Right renal cortex interstitium (tissue), 3 donors: ENCODE measurements at regions not wholly inside any gene's neighbourhood (a gene's known extent, or its start where the extent isn't known, plus 50 kb on each side); places are given as distances from the start of the nearest gene placed in this dataset.
A peak's percentile ranks its signal among the peaks of the same experiment; 100 is the strongest.

Experiments used
- DNase-seq, 3 donors: peaks; one replicate each; pipeline ENCODE4 v3.0.0-alpha.2; 2013; ENCODE audit warnings: low read depth in 3 of 3, low spot score in 2 of 3

DNA sequence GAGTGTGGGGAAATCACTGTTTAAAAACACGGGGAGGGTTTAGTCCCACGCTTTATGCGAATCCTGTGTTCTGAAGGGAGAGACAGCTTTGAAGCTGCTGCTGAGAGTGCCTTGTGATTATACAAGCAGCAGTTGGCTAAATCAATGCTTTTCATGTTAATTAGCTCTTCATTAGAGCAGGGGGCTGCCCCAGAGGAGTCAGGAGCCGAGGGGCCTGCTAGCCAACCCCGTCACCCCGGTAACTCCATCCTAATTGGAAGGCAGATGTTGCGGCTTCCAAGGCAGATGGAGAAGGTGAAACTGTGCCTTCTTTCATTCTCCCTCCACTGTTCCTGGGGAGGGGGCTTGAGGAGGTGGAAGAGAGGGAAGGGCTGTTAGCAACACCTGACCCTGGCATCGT is 92.4 kb upstream of the ANKRD34C start:
- DNase-seq, result no peak

DNA sequence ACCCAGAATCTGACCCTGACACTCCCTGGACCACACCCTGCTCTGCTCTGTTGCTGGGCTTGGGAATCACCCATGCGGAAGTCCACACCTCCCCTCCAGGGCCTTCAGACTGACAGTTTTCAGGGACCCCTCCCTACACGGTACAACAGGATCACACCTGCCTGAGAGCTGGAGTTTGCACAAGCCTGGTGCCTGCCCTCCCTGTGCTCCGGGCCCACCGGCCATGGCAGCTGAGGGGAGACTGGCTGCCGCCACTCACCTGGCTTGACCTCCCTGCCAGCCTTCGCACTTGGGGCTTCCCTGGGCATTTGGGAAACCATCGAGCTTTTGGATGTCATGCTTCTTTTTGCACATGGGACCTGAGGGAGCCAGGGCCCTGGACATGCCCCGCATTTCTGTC is 95.9 kb upstream of the ANKRD34C start:
- DNase-seq, result no peak

DNA sequence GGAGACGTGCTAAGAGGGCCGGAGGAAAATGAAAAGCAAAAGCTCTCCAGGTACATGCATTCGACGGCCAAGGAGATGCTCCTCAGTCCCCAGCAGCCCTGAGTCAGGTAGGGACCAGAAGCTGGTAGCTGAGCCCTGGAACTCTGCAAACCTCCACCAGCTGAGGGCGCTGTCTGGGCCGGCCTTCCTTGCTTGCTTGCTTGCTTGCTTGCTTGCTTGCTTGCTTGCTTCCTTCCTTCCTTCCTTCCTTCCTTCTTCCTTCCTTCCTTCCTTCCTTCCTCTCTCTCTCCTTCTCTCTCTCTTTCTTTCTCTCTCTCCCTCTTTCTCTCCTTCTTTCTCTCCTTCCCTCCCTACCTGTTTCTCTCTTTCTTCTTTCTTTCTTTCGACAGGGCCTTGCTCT is 94.6 kb upstream of the RASGRF1 start:
- no peak for DNase-seq

DNA sequence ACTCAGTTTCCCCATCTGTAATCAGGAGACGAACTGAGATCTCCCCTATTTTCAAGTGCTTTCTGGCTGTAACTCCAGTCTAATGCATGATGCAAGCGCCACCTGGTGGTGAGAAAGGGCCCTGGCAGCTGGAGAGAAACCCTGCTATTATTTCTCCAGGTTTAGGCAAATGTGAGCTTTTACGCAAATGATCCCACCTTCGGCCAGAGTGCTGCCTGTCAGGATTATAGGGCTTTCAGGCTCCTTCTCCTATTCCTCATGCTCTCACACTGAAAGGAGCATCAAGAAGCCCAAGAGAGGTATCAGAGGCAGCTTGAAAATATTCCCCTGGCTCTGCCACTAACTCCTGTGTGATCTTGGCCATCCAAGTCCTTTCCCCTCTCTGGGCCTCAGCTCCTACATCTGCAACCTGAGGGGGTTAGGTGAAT is 93.9 kb upstream of the RASGRF1 start:
- peak in 2 of 3 donors; percentile 44 to 50 for DNase-seq

DNA sequence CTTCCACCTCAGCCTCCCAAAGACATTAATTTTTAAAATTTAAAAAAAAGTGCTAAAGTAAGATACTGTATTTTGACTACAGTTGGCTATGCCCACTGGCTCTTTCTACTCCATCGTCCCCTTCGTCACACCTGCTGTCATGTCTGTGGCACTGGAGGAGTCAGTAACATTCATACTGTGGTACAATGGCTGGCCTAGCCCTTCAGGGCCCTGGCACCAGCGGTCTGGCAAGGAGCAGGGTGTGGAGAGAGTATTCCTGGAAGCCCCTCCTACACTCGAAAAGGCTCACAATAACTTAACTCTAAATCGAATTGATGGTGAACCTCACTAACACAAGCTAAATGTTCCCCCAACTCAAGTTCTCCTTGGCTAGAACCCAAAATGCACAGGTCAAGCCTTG is 89.7 kb upstream of the RASGRF1 start:
- no peak for DNase-seq

DNA sequence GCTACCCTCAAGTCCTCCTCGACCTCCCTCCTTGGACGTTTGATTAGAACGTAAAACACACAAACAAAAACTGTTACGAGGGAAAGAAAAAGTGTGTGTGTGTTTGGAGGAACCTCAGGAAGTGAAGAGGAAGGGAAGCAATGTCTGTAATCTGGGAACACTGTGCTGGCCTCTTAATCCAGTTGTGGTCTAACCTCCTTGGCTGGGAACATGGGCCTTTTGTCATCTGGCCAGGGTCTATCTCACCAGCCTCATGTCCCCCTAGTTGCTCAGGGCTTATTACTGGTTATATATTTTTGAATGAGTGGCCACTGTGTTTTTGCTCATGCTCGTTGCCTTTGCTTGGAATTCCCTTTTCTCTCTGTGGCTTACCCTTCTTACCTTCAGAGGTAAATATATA is 89.0 kb upstream of the RASGRF1 start:
- no peak for DNase-seq

DNA sequence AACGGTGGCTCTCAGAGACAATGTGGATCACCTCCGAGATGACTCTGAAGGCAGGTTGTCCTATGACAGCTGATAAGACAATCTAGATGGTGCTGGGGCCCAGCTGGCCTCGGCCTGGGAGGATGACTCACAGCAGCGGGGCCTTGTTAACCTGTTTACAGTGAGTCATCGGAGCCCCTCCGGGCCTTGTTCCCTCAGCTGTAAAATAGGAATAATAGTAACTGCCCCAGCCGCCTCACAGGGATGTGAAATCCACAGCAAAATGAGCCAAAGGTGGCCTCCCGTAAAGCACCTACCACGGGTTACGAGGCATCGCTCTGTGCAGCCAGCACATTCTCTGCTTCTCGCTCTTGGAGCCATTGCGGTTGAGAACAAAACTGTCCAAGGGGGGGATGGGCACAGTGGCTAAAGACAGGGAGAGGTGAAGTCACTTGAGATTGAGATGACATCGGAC is 88.6 kb upstream of the RASGRF1 start:
- DNase-seq, result no peak

DNA sequence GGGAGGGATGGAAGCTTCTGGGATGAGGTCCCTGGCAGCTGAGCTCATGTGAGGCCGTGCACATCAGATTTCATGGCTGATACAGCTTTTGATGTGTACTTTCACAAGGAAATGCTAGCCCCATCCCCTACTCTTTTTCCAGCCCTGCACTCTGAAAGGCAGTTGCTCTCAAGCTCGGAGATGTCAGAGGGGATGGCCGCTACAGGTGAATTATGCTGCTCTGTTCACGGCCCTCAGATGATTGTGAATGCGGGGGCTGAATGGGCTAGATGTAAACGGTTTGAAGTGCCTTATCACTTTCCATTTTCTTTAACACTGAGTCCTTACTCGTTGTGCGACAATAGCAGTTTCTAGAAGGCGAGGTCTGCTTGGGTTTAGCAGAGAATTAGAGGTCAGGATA is 88.0 kb upstream of the RASGRF1 start:
- DNase-seq, result no peak

DNA sequence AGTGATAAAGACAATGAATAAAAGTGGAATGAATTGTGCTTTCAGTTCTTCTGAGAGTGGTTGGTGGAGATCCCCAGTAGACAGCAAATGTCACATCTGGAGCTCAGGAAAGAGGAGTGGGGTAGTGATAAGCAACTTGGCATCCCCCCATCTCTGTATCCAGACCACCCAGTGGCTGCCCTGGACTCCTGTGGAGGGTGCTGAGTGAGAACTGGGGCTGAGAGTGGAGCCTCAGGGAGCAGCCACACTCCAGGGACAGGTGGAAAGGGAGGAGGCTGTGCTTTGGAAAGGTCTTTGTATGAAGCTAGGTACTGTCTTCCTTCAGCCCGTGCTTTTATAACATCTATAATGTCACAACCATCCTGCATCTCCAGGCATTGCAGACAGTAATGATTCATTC is 85.6 kb upstream of the RASGRF1 start:
- DNase-seq, result no peak

DNA sequence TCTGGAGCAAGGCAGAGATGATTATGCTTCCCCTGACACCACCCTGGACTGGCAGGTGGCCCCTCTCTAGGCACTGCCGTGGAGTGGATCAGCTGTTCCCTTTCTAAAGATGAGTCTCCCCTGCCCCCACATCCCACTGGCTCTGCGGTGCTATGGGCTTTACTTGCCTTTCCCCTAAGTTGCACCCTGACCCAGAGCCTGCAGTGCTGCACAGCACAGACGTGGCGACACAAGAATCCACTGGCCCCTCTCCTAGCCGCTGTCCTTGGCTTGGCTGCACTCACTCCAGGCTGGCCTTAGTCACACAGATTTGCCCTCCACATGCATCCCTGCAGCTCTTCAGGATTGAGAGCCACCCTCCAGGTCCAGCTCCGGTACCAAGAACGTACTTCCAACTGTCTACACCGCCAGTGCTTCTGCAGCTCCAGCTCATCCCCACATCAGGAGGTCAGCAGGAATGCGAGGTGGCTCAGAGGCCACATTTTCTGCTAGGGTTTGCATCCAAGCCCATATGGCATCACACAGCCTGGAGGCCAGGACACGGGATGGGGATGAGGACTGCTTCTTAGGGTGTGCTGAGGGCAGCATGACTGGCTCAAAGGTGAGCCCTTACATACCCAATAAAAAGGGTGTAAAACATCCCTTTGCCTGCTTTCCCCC is 82.4 kb upstream of the RASGRF1 start:
- no peak for DNase-seq

DNA sequence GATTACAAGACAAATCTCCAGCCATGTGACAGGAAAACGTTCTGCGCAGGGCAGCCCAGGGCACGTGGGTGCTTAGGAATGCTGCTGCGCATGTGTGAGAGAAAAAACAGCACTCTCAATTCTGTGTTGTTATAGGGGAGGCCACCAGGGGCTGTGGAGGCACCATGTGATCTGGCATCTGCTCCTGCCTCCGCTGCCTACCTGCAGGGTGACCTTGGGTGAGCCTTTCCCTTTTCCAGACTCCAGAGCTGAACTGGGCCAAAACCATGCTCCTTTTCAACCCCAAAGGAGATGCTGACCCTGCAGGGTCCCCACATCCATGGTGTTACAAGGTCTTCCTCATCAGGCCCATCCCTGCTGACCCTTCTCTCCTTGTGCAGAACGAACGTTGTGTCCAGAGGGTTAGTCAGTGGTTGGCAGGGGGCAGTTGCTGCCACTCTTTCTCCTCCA is 81.5 kb upstream of the RASGRF1 start:
- no peak for DNase-seq

DNA sequence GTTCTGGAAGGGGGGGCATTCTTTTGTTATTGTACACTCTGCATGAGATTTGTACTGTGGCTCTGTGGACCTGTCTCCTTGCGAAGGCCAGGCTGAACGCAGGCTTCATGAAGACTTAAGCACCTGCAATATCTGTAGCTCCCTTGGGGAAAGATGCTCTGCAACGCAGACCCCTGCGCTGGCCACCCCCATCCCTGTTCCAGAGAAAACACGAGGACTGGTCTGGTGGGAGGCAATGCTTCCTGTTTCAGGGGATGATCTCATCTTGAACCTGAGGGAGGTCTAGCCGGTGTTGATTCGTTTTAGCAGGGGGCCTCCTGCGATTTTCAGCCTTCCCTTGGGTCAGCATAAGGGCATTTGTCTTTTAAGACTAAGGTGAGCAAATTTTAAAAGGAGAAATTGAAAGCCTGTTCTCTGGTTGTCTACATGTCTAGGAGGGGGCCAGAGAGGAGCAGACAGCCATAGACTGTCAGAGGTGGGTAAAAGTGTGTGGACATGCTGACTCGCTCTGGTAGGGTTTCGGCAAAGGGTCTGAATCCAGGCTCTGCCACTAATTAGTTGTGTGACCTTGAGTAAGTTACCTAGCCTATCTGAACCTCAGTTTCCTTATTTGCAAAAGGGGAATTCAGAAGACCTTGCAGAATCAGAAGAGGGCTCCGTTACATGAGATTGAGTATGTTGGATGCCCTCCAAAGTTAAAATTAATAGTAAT is 80.9 kb upstream of the RASGRF1 start:
- no peak for DNase-seq

DNA sequence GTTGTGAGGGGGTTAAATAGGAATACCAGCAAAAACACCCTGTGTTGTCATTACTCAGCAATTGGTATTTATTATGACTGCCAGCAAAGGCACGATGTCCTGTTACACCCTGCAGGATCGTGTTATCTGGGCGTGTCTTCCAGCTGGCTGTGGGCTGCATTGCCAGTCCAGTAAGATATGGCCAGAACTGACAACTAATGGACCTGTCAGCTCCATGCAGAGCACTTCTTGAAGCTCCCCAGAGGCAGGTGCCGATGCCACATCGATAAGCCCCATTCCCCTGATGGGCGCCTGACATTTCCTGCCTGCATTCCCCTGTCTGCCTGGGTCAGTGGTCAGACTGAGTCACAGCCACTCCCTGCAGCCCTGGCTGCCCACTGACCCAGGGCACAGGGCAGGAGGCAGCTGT is 79.7 kb upstream of the RASGRF1 start:
- DNase-seq, result no peak

DNA sequence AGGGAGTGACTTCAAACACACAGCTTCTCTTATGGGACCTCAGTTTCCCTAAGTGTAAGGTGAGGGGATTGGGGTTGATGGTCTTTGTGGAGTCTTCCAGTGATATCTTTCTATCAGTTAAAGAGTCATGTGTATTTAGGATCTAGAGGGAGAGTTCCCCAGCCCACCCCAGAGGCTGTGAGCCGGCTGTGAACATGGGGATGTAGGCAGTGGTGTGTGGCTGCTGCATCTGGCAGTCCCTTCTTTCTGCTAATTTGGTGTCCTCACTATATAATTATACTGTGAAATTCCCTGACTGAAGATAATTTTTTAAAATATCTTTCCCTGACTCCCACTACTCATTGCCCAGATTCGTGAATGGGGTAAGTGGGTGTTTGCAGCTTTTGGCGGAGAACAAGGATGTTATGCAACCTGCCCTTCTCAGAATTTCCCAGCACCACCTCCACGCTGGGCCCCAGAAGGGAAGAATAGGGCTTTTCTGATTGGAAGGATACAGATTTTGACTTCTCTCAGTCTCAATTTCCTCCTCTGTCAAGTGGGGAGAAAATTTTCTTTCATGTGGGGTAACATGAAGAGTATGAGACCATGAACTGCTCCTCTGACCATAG is 79.0 kb upstream of the RASGRF1 start:
- no peak for DNase-seq

DNA sequence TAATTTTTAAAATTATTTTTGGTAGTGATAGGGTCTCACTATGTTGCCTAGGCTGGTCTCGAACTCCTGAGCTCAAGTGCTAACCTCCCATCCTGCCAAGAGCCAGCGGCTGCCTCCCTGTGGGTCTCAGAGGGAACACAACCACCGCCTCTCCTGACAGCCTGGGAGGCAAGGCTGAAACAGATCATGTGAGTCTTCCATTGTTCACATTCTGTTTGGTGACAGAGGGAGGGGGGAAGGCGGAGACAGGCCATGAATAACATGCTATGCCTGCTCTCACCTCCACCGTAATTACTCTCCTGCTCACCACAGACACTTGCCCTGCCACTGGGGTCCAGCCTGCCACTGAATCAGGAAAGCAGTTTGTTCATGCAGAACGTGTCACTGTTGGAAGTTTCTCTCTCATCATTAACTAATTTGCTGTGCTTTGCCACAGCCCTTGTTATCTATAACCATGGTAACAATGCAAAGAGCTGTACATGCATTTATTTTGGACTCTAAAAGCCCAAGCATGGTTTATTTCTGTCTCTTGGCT is 78.4 kb upstream of the RASGRF1 start:
- DNase-seq, result no peak

DNA sequence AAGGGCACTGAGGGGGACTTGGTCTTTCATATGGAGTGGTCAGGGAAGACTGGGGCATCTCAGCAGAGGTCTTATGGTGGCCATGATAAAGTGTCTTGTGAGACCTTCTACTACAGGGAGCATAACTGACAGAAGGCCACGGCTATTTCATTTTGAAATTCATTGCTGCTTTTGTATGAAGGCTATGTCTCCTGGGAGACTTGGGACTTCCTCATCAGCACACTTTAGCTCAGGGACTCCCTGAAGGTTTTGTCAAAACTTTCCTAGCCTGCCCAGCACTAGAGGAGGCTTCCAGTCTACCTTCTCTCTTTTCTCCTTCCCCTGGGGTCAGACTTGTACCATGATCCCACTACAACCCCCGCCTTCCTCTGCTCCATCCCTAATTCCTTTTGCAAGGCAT is 77.2 kb upstream of the RASGRF1 start:
- no peak for DNase-seq

DNA sequence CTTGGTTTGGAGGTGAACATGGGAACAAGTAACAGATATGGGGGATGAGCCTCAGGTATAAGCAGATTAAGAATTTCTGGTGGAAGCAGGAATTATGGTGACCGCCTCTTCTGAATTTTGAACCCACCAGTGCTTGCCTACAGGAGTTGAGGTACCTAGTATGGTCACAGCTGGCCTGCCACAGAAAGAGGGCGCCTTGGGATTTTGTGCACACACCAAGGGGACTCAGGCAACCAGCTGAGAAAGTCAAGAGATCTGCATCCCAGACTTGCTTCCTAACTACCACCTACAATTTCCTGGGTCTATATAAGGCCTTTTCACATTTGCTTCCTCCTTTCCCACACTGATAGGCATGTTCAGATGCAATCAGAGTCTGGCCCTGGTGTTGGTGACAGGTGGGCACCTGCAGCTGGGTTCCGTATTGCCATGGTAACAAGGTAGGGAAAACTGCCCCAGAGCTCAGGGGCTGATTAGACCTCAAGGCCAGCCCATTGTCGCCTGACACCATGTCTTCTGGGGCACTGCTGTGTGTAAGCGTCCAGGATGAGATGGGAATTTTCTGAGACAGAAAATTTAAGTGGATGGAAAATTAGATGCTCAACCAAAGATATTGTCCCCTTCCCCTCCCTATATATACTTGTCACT is 75.9 kb upstream of the RASGRF1 start:
- DNase-seq, result no peak

DNA sequence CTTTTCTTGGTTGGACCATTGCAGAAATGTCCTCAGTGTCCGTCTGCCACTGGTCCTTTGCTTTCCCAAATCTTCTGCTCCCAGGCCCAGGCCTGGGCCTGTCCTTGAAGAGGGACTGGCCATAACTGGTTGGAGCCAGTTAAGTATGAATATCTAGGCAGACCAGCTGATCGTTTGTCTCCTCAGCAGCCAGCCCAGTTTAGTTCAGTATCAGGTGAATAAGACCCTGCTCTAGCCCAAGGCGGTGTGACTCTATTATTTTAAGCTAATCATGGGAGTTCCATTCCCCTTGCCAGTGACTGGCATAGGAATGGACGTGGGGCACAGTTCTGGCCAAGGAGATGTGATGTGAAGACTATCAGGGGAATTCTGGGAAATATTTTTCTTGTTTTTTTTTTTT is 73.9 kb upstream of the RASGRF1 start:
- no peak for DNase-seq

DNA sequence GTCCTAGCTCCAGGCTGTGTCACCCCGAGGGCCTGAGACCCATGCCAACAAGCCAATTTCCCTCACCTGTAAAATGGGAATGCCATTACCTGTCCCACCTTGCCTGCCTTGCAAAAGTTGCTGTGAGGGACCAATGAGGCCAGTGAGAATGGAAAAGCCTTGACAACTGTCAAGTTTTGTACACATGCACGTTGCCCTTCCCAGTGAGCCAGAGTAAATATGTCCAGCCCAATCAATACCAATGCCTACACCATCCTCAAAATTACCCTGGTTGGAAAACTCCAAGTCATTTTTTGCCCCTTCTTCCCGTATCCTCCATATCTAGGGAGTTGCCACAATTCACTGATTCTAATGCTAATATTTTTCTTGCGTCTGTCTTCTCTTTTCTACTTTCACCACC is 73.5 kb upstream of the RASGRF1 start:
- no peak for DNase-seq

DNA sequence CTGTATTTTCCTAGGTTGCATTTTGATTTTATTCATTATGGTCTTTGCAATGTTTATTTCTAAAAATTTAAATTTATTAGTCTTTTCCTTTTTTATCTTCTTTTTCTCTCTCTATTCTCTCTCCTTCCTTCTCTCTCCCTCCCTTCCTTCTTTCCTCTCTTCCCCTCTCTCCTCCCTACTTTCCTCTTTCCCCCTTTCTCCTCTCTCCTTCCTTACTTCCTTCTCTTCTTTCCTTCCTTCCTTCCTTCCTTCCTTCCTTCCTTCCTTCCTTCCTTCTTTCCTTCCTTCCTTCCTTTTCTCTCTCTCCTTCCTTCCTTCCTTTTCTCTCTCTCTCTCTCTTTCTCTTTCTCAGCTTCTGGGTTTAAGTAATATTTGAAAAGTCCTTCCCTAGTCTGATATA is 72.8 kb upstream of the RASGRF1 start:
- DNase-seq, result no peak

DNA sequence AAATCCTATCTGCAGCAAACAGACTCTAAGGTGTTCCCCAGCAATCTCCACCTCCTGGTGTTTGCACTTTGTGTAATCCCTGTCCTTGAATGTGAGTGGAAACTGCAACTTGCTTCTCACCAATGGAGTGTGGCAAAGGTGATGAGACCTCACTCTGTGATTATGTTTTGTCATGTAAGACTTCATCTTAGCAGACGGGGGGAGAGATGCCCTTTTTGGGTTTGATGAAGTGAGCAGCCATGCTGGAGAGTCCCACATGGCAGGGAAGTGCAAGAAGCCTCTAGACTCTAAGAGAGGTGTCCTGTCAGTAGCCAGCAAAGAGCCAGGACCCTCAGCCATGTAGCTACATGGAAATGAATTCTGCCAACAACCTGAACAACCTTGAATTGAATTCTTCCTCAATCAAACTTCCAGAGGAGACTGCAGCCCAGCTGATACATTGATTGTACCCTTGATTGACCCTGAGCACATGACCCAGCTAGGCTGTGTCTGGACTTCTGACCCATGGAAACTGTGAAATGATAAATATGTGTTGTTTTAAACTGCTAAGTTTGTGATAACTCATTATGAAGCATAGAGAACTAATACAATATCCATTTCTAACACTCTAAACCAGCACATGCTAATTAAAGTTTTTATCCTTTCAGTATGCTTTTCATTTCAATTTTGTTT is 71.4 kb upstream of the RASGRF1 start:
- no peak for DNase-seq
